RWPE2 (cell line): ENCODE measurements at regions not wholly inside any gene's neighbourhood (a gene's known extent, or its start where the extent isn't known, plus 50 kb on each side); places are given as distances from the start of the nearest gene placed in this dataset.
A peak's percentile ranks its signal among the peaks of the same experiment; 100 is the strongest.

ENCODE experiments used
- ATAC-seq: fragments of 200-7000 bp; cut with Tn5 transposase; 3 replicates; pipeline ENCODE4 v1.9.1; 2021; ENCODE audit warnings: low read depth
- DNase-seq: peaks from one replicate; pipeline ENCODE4 v3.0.0-alpha.2; 2020; ENCODE audit warnings: low spot score
- H3K27ac ChIP-seq: fragments of 450-650 bp; 2 replicates; pipeline ENCODE4 v1.5.1; 2017; ENCODE audit warnings: mild to moderate bottlenecking; ENCODE audit not compliant: poor library complexity, severe bottlenecking
- H3K27me3 ChIP-seq: fragments of 250-450 bp; sonication (Bioruptor Pico); 2 replicates; pipeline ENCODE4 v1.5.1; 2021; ENCODE audit warnings: mild to moderate bottlenecking, moderate library complexity; ENCODE audit not compliant: insufficient read depth, poor library complexity, severe bottlenecking
- H3K36me3 ChIP-seq: fragments of 250-450 bp; sonication (Bioruptor Pico); 2 replicates; pipeline ENCODE4 v1.5.1; 2020; ENCODE audit warnings: low read depth, mild to moderate bottlenecking, moderate library complexity
- H3K4me1 ChIP-seq: fragments of 250-450 bp; sonication (Bioruptor Pico); 2 replicates; pipeline ENCODE4 v1.5.1; 2021; ENCODE audit warnings: mild to moderate bottlenecking, moderate library complexity; ENCODE audit not compliant: insufficient read depth, poor library complexity, severe bottlenecking
- H3K4me3 ChIP-seq: fragments of 250-450 bp; sonication (Bioruptor Pico); 2 replicates; pipeline ENCODE4 v1.5.1; 2021; ENCODE audit warnings: mild to moderate bottlenecking, moderate library complexity; ENCODE audit not compliant: severe bottlenecking
- H3K9me3 ChIP-seq: fragments of 250-450 bp; sonication (Bioruptor Pico); 2 replicates; pipeline ENCODE4 v1.5.1; 2021; ENCODE audit warnings: mild to moderate bottlenecking, moderate library complexity; ENCODE audit not compliant: severe bottlenecking
- CTCF ChIP-seq: fragments of 450-650 bp; IDR thresholded peaks from one replicate; pipeline ENCODE4 v1.5.1; 2017; ENCODE audit warnings: mild to moderate bottlenecking, moderate library complexity; ENCODE audit not compliant: poor library complexity, severe bottlenecking

DNA sequence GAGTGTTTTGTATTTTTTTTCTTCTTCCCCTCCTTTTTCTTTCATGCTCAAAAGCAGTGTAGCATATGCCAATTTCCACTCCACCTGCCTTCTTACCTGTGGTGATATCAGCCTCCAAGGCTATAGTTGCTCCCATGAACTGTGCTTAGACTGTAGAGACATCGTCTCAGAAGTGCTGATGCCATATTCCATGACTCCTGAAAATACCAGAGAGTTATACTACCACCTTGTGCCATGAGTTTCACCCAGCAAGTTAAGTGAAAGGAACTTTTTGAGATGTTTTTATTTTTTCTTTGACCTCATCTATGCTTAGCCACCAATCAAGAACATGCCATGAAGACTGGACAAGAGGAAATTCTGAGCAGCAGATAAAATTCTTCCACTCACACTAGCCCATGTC, 142.8 kb upstream of the SEMA3E start:
- Histone ChIP-seq H3K4me1 (no peaks in the 10 kb centered on the region), H3K27me3 (no peaks in the 10 kb centered on the region), H3K27ac (no peak overlapping the region), H3K9me3 (no peaks in the 10 kb centered on the region), H3K4me3 (no peak overlapping the region), H3K36me3 (no peaks in the 10 kb centered on the region)
- no peak for ATAC-seq
- no peak for DNase-seq
- no peak for TF ChIP-seq CTCF

- TF ChIP-seq CTCF, result no peak
- H3K27me3 ChIP-seq, result no peaks in the 10 kb centered on the region
- no peak for ATAC-seq
- H3K4me1 ChIP-seq, result no peaks in the 10 kb centered on the region
- no peaks in the 10 kb centered on the region for H3K36me3 ChIP-seq
- no peak overlapping the region for H3K4me3 ChIP-seq
- H3K9me3 ChIP-seq, result no peaks in the 10 kb centered on the region
- H3K27ac ChIP-seq, result no peak overlapping the region
- no peak for DNase-seq
These were observed 137.9 kb upstream of the SEMA3E start for GRCh38 chr7:83786858-83787257.

GRCh38 chr7:83782628-83783027, 133.7 kb upstream of the SEMA3E start:
- no peak overlapping the region for H3K4me3 ChIP-seq
- ATAC-seq (peak; percentile 19; the same call in 1 of the 3 replicates), DNase-seq (no peak)
- no peak for TF ChIP-seq CTCF
- H3K4me1 ChIP-seq, result no peaks in the 10 kb centered on the region
- no peaks in the 10 kb centered on the region for H3K36me3 ChIP-seq
- no peak overlapping the region for H3K27ac ChIP-seq
- H3K9me3 ChIP-seq, result no peaks in the 10 kb centered on the region
- no peaks in the 10 kb centered on the region for H3K27me3 ChIP-seq

DNA sequence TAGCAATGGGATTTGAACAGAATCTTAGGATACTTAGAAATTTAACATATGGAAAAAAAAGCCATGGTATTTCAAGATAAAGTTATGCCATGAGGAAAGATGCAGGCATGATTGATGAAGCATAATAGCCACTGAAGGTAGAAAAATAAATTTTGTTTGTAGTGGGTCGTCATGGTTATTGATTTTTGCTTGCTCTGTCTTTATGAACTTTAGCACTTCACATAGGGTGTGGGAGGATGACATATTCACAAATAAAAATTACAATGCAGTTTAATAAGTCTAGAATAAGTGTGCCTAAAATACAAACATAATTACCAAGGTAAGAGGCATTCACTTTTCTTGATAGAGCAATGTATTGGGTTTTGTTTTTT, 129.1 kb upstream of the SEMA3E start:
- Histone ChIP-seq H3K27me3 (no peaks in the 10 kb centered on the region), H3K9me3 (no peaks in the 10 kb centered on the region), H3K4me1 (no peaks in the 10 kb centered on the region), H3K4me3 (no peak overlapping the region), H3K27ac (no peak overlapping the region), H3K36me3 (no peaks in the 10 kb centered on the region)
- TF ChIP-seq CTCF, result no peak
- no peak for DNase-seq
- ATAC-seq, result no peak

DNA sequence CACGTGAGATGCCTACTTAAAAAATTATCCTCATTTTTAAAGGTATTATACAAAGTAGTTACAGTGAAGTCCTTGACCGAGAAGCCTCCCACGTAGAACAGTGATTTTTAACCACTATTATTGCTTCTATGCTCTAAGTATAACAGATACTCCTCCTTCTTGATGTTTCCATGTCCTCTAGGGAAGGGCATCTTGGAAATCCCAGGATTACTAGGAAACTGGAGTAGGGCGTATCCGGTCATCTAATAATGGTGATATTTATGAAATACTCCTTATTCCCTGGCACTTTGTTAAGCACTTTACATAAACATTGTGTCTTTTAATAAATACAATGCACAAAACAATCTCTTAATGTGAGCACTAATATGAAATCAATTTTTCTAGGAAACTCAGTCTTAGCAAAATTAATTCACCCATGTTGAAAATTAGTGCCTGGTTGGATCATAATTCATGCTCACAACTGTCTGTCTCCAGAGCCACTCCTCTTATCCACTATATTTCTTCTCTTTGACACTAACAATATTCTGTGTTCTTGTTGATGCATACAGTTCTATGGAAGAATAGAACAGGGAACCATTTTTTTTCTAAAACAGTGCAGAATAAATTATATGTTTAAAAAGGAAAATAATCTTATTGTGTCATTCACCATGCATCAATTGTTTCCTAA, 128.6 kb upstream of the SEMA3E start:
- Histone ChIP-seq H3K4me1 (no peaks in the 10 kb centered on the region), H3K27ac (no peak overlapping the region), H3K4me3 (no peak overlapping the region), H3K9me3 (no peaks in the 10 kb centered on the region), H3K36me3 (no peaks in the 10 kb centered on the region), H3K27me3 (no peaks in the 10 kb centered on the region)
- ATAC-seq, result no peak
- no peak for TF ChIP-seq CTCF
- no peak for DNase-seq
